UCSD-AML1 (cell line): ENCODE measurements at regions not wholly inside any gene's neighbourhood (a gene's known extent, or its start where the extent isn't known, plus 50 kb on each side); places are given as distances from the start of the nearest gene placed in this dataset.
"Not testable (repeated sequence)": the region's sequence is repeated elsewhere in the genome, so short reads cannot be mapped to it uniquely, and the experiment has no call there.

ENCODE experiments used
- DNase-seq: peaks from one replicate; lab custom pipeline; 2025; ENCODE audit not compliant: unreplicated experiment; lab: John Stamatoyannopoulos, UW

DNA sequence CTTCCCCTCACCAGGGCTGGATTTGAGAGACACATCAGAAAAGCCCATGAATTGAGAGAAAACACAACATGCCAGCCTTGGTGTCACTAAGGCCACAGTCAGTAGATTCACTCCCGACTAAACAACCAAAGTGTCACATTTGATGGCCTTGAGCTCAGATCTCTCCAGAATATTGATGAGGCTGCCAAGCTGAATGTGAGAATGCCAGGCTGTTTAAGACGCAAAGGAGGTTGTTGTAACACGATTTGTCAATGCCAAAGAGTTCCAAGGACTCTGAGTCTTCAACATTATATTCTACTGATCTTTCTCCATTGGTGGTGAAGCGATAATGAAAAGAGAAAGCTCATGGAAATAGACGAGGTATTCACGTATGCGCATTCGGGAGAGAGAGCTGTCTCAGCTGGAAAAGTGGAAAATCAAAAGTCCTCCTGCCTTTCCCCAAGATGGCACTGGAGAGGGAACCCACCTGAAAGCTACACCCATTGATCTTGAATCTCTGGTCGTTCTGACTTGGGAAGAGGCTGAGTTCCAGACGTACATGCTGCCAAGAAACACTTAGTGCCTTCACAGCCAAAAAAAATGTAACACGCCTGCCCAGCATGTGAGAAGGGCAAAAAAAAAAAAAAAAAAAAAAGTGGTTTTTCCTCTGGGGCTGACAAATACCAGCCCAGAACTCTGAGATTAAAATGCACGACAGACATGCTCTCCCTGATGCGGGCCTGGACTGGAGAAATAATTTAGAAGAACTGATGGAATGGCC, 1159.6 kb downstream of the VRK1 start:
- no peak for DNase-seq

GRCh38 chr14:97959251-97959650, 1162.1 kb downstream of the VRK1 start:
- no peak for DNase-seq

DNA sequence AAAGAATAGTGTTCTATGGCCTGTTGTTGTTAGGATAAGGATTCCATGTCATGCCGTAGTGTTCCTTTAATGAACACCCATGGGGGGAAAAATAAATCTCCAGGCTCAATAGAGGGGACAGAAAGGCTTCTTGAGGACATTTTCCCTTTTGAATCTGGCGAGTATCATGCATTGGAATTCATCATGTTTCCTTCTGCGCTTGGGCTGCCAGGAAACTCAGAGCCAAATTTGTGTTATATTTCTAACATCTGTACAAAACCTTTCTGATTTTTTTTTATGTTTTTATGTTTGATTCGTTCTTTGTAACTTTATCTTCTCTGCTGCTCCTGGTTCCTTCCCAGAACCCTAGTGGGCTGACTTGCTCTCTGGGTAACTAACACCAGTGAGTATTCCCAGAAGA, 1163.3 kb downstream of the VRK1 start:
- no peak for DNase-seq

GRCh38 chr14:97970222-97970621, 1173.0 kb downstream of the VRK1 start:
- no peak for DNase-seq

DNA sequence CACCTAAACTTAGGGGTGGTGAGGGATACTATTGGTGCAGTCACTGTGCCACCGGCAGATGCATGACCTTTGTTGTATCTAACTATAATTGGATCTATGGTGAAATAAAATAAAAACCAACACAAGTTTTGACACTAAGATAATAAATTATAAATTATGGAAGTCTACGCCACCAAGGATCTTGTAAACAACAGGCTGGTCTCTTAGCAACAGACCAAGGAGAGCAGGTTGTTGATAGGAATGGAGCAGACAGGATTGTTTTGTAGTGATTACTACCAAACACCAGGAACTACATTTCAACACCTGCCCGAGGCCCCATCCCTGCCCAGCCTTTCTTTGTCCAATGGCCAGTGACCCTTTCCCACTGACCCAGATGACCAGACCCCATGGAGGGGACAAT, 1178.0 kb downstream of the VRK1 start:
- DNase-seq: no peak

DNA sequence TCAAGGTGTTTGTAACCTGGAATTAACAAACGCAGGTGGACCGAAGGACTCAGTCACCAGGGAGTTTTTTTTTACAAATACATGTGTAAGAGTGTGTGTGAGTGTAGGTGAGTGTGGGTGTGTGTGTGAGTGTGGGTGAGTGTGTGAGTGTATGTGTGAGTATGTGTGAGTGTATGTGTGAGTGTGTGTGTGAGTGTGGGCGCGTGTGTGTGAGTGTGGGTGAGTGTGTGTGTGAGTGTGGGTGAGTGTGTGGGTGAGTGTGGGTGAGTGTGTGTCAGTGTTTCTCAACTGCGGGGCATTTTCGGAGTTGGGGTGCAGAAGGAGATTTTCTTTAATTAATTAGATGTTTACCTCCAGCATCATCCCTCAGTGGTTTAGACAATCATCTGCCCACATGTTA, 1178.8 kb downstream of the VRK1 start:
- no peak for DNase-seq

DNA sequence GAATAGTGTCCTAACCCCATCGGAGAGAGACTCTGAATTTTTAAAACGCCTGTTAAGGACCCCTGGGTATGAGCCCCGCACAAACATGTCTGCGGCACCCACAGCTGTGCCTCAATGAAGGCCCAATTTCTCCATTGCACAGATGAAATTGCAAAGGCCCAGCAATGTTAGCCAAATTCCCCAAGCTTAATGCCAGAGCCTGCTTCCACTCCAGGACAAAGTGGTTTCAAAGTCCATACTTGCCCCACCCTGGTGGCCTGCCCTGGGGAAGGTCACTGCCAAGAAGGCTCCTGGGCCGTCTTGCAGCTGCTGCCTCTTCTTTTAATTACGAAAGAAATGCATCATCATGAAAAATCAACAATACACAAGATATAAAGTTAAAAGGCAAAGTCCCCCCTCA, 1179.7 kb downstream of the VRK1 start:
- DNase-seq: no peak

DNA sequence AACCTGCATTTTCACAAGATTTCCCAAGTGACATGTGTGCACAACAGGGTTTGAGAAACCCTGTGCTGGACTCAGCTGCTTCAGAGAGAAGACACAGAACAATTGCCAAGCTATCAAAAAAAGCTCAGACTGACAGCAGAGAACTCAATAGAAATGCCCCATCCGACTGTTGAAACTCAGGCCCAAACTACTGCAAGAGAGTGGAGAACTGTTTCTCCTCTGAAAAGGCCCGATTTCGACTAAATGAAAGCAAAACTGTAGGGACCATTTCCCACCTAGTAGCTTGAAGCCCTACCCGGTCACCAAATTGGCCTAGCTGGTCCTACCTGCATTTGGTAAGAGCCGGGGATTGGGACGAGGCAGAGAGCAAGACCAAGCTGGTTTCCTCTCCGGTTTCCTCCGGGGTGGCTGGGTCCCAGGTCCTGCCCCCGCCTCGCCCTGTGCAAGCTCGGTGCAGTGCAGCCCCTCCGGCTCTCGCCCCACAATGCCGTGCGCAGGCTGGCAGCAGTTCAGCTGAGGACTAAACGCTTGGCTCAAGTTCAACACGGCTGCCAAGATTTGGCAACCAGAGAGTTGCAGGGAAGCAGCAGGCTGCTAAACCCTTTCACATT, 1180.6 kb downstream of the VRK1 start:
- no peak for DNase-seq

- no peak for DNase-seq
These were observed 1181.2 kb downstream of the VRK1 start for GRCh38 chr14:97978341-97978740.

DNA sequence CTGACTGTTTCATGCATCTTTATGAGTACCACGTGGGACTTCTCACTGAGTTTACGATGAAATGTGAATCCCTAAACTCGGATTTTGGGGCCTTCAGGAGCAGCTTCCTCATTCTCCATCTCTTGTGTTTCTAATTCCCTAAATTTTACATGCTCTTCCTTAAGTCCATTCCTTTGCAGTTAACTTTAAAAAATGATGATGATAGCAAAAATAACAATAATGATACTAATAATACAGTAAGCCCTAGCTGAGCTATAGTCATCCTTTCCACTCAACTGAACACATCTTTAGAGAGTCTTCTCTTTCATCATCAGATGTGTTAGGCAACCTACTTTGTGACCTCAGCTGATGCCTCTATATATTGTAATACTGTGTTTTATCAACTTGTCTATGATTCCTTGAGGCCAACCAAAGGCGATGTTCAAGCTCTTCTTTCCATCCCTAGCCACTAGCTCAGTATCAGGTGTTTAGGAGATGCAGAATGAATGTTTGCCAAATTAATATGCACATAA, 1196.4 kb downstream of the VRK1 start:
- DNase-seq: no peak

DNA sequence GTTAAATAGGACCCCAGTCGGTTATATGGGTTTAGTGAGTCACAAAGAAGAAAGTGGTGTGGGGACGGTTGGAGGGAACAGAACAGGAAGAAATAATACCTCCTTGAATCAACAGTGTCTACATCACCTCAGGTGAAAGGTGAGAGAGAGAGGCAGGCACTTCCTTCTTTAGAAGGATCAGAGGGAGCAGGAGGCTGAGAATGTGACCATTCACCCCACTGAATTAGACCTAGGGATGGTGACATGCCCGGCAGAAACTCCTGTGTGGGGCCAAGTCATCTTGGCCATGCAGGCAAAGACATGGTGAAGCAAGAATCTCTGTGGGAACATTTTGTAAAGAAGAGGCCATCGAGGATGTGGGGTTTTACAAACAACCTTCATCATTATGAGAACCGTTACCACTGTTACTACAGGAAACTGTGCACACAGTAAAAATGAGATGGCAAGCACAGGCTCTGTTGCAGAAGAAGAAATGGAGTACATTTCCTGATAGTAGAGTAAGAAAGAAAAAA, 1196.9 kb downstream of the VRK1 start:
- no peak for DNase-seq

DNA sequence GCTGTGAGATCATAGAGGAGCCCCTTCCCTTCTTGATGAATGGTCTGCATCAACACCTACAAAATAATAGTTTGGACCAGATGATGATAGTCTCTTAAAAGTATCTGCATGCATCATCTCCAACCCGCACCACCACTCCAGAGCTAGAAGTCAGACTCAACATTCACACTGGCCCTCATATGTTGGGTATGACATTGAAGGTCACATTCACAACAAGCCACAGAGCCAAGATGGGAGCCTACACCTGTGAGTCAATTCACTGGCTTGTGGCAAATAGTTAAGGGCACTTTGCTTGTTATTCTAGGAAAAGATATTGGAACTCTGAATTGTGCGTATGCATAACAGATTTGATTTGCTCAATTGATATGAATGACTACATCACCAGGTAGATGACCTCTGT, 1197.9 kb downstream of the VRK1 start:
- DNase-seq: no peak

- no peak for DNase-seq
These were observed 1198.3 kb downstream of the VRK1 start for GRCh38 chr14:97995531-97995930.

- DNase-seq: no peak
These were observed 1208.8 kb downstream of the VRK1 start for GRCh38 chr14:98006008-98006407.

- DNase-seq: no peak
These were observed 1211.4 kb downstream of the VRK1 start for GRCh38 chr14:98008381-98009113.

DNA sequence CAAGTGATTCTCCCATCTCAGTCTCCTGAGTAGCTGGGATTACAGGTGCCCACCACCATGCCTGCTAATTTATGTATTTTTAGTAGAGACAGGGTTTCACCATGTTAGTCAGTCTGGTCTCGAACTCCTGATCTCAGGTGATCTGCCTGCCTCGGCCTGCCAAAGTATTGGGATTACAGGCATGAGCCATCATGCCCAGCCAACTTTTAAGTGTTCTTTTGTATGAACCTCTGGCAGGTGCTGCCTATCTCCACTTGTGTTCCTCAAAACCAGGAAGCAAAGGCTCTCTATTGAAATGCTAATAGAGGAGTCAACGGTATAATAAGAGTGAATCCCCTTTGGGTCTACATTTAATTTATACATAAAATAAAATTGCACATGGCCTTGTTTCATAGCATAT, 1212.0 kb downstream of the VRK1 start:
- DNase-seq: not testable (repeated sequence)

DNA sequence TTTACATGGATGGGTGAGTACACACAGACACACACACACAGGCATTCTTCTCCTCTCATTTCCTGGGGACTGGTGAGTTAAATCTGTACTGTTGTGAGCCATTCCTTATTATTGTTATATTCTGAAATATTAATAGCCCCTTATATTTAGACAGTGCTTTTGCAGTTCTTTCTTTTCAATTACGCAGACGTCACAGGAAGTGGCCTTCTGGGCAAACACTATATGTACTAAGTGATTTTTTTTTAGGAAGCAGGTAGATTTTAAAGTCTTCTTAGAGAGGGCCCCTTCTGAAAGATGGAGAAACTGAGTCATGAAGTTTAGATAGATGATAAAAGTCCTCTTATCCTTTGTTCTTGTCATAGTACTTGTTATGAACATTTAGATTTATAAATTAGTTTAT, 1213.6 kb downstream of the VRK1 start:
- DNase-seq: no peak

GRCh38 chr14:98014851-98015615, 1217.9 kb downstream of the VRK1 start:
- no peak for DNase-seq

DNA sequence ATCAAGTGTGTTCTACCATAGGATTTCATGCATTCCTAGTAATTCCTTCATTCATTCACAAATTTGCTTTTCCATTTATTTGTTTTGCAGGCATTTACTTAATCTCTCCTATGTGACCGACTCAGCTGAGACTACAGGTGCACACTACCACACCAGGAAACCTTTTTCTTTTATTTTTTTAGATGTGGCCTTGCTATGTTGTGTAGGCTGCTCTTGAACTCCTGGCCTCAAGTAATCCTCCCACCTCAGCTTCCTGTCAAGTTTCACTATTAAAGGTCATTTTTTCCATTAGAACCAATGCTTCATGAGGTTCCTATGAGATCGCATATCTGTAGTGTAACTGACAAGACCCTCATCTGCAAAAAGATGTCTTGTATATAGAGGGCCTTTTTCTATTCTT, 1218.7 kb downstream of the VRK1 start:
- no peak for DNase-seq

DNA sequence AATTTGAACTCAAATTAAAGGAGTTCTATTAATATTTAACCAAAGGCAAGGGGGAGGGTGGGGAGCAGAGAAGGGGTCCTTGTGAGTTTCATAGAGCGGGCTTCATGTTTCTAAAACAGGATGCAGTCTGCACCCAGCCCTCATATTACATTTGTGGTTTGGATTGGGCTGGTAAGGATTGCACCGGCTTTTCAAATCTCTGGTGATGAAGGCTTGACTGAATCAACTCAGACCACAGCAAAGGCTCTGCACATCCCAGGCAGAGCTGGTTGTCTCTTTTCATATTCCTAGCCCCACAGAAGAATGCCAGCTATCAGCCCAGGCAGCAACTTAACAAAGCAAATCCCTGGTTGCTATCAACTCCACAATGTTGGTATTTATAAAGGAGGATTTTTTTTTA, 1221.4 kb downstream of the VRK1 start:
- no peak for DNase-seq
